ENCODE measurements at regions not wholly inside any gene's neighbourhood (a gene's known extent, or its start where the extent isn't known, plus 50 kb on each side); places are given as distances from the start of the nearest gene placed in this dataset.

DNA sequence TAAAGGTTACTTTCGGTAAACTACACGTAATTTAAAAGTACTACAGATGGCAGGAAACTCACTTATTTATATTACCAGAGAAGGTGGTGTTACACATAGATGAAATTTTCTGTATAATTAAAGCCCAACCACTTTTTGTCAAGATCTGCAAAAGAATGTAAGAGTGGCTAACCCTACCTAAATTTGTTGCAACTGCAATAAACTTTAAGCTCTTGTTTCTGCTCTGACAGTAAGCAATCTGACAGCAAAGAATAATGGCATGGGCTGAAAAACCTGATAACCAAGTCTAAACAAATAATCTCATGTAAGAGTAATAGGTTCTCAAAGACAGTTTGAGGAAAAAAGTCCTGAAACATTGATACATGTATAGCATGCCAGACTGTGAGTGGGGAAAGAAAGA is 897.3 kb downstream of the TUSC7 start:
- TF ChIP-seq, protein P1, sequence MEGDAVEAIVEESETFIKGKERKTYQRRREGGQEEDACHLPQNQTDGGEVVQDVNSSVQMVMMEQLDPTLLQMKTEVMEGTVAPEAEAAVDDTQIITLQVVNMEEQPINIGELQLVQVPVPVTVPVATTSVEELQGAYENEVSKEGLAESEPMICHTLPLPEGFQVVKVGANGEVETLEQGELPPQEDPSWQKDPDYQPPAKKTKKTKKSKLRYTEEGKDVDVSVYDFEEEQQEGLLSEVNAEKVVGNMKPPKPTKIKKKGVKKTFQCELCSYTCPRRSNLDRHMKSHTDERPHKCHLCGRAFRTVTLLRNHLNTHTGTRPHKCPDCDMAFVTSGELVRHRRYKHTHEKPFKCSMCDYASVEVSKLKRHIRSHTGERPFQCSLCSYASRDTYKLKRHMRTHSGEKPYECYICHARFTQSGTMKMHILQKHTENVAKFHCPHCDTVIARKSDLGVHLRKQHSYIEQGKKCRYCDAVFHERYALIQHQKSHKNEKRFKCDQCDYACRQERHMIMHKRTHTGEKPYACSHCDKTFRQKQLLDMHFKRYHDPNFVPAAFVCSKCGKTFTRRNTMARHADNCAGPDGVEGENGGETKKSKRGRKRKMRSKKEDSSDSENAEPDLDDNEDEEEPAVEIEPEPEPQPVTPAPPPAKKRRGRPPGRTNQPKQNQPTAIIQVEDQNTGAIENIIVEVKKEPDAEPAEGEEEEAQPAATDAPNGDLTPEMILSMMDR (IDR thresholded peaks at IDR 0.05), result no peak
- TF ChIP-seq POLR2A (IDR thresholded peaks at IDR 0.05), result no peak

Data from Peyer's patch (tissue), 4 donors.